WTC11 (cell line): ENCODE measurements at regions not wholly inside any gene's neighbourhood (a gene's known extent, or its start where the extent isn't known, plus 50 kb on each side); places are given as distances from the start of the nearest gene placed in this dataset.

Experiments
- ATAC-seq: fragments of 200-7000 bp; cut with Tn5 transposase; 2 replicates; pipeline ENCODE4 v1.10.0; 2021; ENCODE audit warnings: mild to moderate bottlenecking, moderate library complexity
- CTCF ChIA-PET: fragments of 300-600 bp; sonication (Branson Sonifier 250); formaldehyde crosslinking; loops from one replicate; lab custom pipeline; 2021; ENCODE audit warnings: antibody characterized with exemption; lab: Charles Lee
- POLR2A ChIA-PET: fragments of 350-600 bp; sonication (Branson Sonifier 250); formaldehyde crosslinking; loops from one replicate; lab custom pipeline; 2021; ENCODE audit warnings: antibody characterized with exemption; lab: Charles Lee
- DNase-seq: peaks from one replicate; pipeline ENCODE4 v3.0.0; 2021; ENCODE audit warnings: low spot score
- H3K27ac Mint-ChIP-seq: 2 replicates; pipeline ENCODE4 v1.8.0; 2021; ENCODE audit warnings: mixed read lengths
- H3K27me3 Mint-ChIP-seq: 2 replicates; pipeline ENCODE4 v1.8.0; 2021; ENCODE audit warnings: low read depth, mild to moderate bottlenecking, moderate library complexity, mixed read lengths
- H3K36me3 Mint-ChIP-seq: 2 replicates; pipeline ENCODE4 v1.8.0; 2021; ENCODE audit warnings: mixed read lengths
- H3K4me1 Mint-ChIP-seq: 2 replicates; pipeline ENCODE4 v1.8.0; 2022; ENCODE audit warnings: mixed read lengths
- H3K4me3 Mint-ChIP-seq: 2 replicates; pipeline ENCODE4 v1.8.0; 2021; ENCODE audit warnings: mild to moderate bottlenecking, moderate library complexity, mixed read lengths
- H3K9me3 Mint-ChIP-seq: 2 replicates; pipeline ENCODE4 v1.8.0; 2021; ENCODE audit warnings: mixed read lengths
- ATF3 ChIP-seq: sonication (generic); formaldehyde crosslinking; conservative IDR thresholded peaks from 2 replicates; pipeline ENCODE4 v1.8.1; 2022; ENCODE audit warnings: mild to moderate bottlenecking, missing genetic modification reagents
- ERG ChIP-seq: fragments of 250-450 bp; sonication (Bioruptor Pico); IDR thresholded peaks from 2 replicates; pipeline ENCODE4 v1.8.0; 2021; ENCODE audit warnings: mild to moderate bottlenecking
- GABPB1 ChIP-seq: sonication (generic); formaldehyde crosslinking; IDR thresholded peaks from 2 replicates; pipeline ENCODE4 v1.8.1; 2023; ENCODE audit warnings: mild to moderate bottlenecking, missing genetic modification reagents
- NFATC4 ChIP-seq: fragments of 250-450 bp; sonication (Bioruptor Pico); IDR thresholded peaks from 2 replicates; pipeline ENCODE4 v1.9.0; 2021; ENCODE audit warnings: mild to moderate bottlenecking
- NR1H2 ChIP-seq: sonication (generic); formaldehyde crosslinking; IDR thresholded peaks from 2 replicates; pipeline ENCODE4 v1.9.0; 2021; ENCODE audit warnings: mild to moderate bottlenecking, moderate library complexity, missing genetic modification reagents
- NR3C1 ChIP-seq: sonication (generic); formaldehyde crosslinking; conservative IDR thresholded peaks from 2 replicates; pipeline ENCODE4 v1.8.1; 2023; ENCODE audit warnings: low read depth, mild to moderate bottlenecking, missing genetic modification reagents
- ZBTB43 ChIP-seq: sonication (generic); formaldehyde crosslinking; IDR thresholded peaks from 2 replicates; pipeline ENCODE4 v1.8.1; 2023; ENCODE audit warnings: mild to moderate bottlenecking, missing genetic modification reagents
- ZNF232 ChIP-seq: sonication (generic); formaldehyde crosslinking; IDR thresholded peaks from 2 replicates; pipeline ENCODE4 v1.8.0; 2022; ENCODE audit warnings: mild to moderate bottlenecking, missing genetic modification reagents
- ZNF263 ChIP-seq: sonication (generic); formaldehyde crosslinking; IDR thresholded peaks from 2 replicates; pipeline ENCODE4 v1.8.1; 2022; ENCODE audit warnings: low read depth, mild to moderate bottlenecking, moderate library complexity, missing genetic modification reagents
- ZNF416 ChIP-seq: fragments of 250-450 bp; sonication (Bioruptor Pico); IDR thresholded peaks from 2 replicates; pipeline ENCODE4 v1.9.0; 2021; ENCODE audit warnings: mild to moderate bottlenecking, inconsistent platforms
- TF ChIP-seq, protein P1 (sequence below): fragments of 200-600 bp; IDR thresholded peaks from 2 replicates; pipeline ENCODE4 v1.8.0; 2022; ENCODE audit warnings: antibody characterized with exemption
- TF ChIP-seq, protein P2 (sequence below): fragments of 250-450 bp; sonication (Bioruptor Pico); IDR thresholded peaks from 2 replicates; pipeline ENCODE4 v1.9.0; 2021; ENCODE audit warnings: mild to moderate bottlenecking, borderline replicate concordance
- TF ChIP-seq, protein P3 (sequence below): sonication (generic); formaldehyde crosslinking; IDR thresholded peaks from 2 replicates; pipeline ENCODE4 v1.8.0; 2023; ENCODE audit warnings: mild to moderate bottlenecking, missing genetic modification reagents
- TF ChIP-seq, protein P4 (sequence below): sonication (generic); formaldehyde crosslinking; IDR thresholded peaks from 2 replicates; pipeline ENCODE4 v1.8.1; 2023; ENCODE audit warnings: mild to moderate bottlenecking, missing genetic modification reagents, moderate library complexity

- no peaks in the 10 kb centered on the region for H3K36me3 Mint-ChIP-seq
Measured at GRCh38 chr21:20519076-20519475, 479.1 kb upstream of the NCAM2 start.

DNA sequence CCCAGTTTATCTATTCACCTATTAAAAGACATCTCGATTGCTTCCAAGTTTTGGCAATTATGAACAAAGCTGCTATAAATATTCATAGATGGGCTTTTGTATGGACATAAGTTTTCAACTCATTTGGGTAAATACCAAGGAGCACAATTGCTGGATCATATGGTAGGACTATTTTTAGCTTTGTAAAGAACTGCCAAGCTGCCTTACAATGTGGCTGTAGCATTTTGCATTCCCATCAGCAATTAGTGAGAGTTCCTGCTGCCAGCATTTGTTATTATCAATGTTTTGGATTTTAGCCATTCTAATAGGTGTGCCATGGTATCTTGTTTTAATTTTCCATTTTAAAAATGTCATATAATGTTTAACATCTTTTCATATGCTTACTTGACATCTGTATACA is 475.6 kb upstream of the NCAM2 start:
- ChIA-PET CTCF (no interaction called here), POLR2A (no interaction called here)
- H3K4me1 Mint-ChIP-seq: no peaks in the 10 kb centered on the region
- H3K27me3 Mint-ChIP-seq: no peaks in the 10 kb centered on the region; the same call in 1 of the 2 replicates
- no peaks in the 10 kb centered on the region for H3K36me3 Mint-ChIP-seq
- TF ChIP-seq, protein P1, sequence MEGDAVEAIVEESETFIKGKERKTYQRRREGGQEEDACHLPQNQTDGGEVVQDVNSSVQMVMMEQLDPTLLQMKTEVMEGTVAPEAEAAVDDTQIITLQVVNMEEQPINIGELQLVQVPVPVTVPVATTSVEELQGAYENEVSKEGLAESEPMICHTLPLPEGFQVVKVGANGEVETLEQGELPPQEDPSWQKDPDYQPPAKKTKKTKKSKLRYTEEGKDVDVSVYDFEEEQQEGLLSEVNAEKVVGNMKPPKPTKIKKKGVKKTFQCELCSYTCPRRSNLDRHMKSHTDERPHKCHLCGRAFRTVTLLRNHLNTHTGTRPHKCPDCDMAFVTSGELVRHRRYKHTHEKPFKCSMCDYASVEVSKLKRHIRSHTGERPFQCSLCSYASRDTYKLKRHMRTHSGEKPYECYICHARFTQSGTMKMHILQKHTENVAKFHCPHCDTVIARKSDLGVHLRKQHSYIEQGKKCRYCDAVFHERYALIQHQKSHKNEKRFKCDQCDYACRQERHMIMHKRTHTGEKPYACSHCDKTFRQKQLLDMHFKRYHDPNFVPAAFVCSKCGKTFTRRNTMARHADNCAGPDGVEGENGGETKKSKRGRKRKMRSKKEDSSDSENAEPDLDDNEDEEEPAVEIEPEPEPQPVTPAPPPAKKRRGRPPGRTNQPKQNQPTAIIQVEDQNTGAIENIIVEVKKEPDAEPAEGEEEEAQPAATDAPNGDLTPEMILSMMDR: no peak
- TF ChIP-seq GABPB1 (CRISPR knock-in tag) (no peak), NR1H2 (CRISPR knock-in tag) (no peak), NFATC4 (CRISPR knock-in tag) (no peak), ZNF263 (CRISPR knock-in tag) (no peak), ERG (CRISPR knock-in tag) (no peak), NR3C1 (no peak)
- TF ChIP-seq, protein P2, sequence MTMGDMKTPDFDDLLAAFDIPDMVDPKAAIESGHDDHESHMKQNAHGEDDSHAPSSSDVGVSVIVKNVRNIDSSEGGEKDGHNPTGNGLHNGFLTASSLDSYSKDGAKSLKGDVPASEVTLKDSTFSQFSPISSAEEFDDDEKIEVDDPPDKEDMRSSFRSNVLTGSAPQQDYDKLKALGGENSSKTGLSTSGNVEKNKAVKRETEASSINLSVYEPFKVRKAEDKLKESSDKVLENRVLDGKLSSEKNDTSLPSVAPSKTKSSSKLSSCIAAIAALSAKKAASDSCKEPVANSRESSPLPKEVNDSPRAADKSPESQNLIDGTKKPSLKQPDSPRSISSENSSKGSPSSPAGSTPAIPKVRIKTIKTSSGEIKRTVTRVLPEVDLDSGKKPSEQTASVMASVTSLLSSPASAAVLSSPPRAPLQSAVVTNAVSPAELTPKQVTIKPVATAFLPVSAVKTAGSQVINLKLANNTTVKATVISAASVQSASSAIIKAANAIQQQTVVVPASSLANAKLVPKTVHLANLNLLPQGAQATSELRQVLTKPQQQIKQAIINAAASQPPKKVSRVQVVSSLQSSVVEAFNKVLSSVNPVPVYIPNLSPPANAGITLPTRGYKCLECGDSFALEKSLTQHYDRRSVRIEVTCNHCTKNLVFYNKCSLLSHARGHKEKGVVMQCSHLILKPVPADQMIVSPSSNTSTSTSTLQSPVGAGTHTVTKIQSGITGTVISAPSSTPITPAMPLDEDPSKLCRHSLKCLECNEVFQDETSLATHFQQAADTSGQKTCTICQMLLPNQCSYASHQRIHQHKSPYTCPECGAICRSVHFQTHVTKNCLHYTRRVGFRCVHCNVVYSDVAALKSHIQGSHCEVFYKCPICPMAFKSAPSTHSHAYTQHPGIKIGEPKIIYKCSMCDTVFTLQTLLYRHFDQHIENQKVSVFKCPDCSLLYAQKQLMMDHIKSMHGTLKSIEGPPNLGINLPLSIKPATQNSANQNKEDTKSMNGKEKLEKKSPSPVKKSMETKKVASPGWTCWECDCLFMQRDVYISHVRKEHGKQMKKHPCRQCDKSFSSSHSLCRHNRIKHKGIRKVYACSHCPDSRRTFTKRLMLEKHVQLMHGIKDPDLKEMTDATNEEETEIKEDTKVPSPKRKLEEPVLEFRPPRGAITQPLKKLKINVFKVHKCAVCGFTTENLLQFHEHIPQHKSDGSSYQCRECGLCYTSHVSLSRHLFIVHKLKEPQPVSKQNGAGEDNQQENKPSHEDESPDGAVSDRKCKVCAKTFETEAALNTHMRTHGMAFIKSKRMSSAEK (CRISPR knock-in tag): no peak
- TF ChIP-seq, protein P3, sequence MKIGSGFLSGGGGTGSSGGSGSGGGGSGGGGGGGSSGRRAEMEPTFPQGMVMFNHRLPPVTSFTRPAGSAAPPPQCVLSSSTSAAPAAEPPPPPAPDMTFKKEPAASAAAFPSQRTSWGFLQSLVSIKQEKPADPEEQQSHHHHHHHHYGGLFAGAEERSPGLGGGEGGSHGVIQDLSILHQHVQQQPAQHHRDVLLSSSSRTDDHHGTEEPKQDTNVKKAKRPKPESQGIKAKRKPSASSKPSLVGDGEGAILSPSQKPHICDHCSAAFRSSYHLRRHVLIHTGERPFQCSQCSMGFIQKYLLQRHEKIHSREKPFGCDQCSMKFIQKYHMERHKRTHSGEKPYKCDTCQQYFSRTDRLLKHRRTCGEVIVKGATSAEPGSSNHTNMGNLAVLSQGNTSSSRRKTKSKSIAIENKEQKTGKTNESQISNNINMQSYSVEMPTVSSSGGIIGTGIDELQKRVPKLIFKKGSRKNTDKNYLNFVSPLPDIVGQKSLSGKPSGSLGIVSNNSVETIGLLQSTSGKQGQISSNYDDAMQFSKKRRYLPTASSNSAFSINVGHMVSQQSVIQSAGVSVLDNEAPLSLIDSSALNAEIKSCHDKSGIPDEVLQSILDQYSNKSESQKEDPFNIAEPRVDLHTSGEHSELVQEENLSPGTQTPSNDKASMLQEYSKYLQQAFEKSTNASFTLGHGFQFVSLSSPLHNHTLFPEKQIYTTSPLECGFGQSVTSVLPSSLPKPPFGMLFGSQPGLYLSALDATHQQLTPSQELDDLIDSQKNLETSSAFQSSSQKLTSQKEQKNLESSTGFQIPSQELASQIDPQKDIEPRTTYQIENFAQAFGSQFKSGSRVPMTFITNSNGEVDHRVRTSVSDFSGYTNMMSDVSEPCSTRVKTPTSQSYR (CRISPR knock-in tag): no peak
- TF ChIP-seq, all 79 proteins: peak for 0
- ATAC-seq (no peak), DNase-seq (no peak)
- H3K9me3 Mint-ChIP-seq: no peaks in the 10 kb centered on the region
- H3K27ac Mint-ChIP-seq: no peak overlapping the region
- H3K4me3 Mint-ChIP-seq: no peak overlapping the region

More at GRCh38 chr21:20519076-20519475, 479.1 kb upstream of the NCAM2 start:
- Mint-ChIP-seq H3K4me3 (no peak overlapping the region), H3K9me3 (no peaks in the 10 kb centered on the region), H3K4me1 (no peaks in the 10 kb centered on the region), H3K27me3 (no peaks in the 10 kb centered on the region), H3K27ac (no peak overlapping the region)
- ChIA-PET CTCF (no interaction called here), POLR2A (no interaction called here)
- ATAC-seq (no peak), DNase-seq (no peak)
- TF ChIP-seq ZNF263 (CRISPR knock-in tag) (no peak), ZNF232 (CRISPR knock-in tag) (no peak), ZBTB43 (CRISPR knock-in tag) (no peak), ZNF416 (CRISPR knock-in tag) (no peak), ATF3 (no peak)
- TF ChIP-seq, protein P4, sequence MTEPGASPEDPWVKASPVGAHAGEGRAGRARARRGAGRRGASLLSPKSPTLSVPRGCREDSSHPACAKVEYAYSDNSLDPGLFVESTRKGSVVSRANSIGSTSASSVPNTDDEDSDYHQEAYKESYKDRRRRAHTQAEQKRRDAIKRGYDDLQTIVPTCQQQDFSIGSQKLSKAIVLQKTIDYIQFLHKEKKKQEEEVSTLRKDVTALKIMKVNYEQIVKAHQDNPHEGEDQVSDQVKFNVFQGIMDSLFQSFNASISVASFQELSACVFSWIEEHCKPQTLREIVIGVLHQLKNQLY: no peak
